Islet precursor cell (in vitro differentiated cells): ENCODE measurements at regions not wholly inside any gene's neighbourhood (a gene's known extent, or its start where the extent isn't known, plus 50 kb on each side); places are given as distances from the start of the nearest gene placed in this dataset.
A peak's percentile ranks its signal among the peaks of the same experiment; 100 is the strongest.

Source experiments
- DNase-seq: peaks from one replicate; pipeline ENCODE4 v3.0.0-alpha.2; 2018

- DNase-seq = no peak
Measured at GRCh38 chrX:69554321-69554947, 50.3 kb downstream of the NALF2 start.

GRCh38 chrX:69555481-69556041 is 51.4 kb downstream of the NALF2 start:
- DNase-seq = no peak

- peak; percentile 93 for DNase-seq
Measured at GRCh38 chrX:69556060-69557011, 52.2 kb downstream of the NALF2 start.

GRCh38 chrX:69562904-69563578 is 52.9 kb upstream of the EDA start:
- no peak for DNase-seq

- DNase-seq = peak; percentile 76
Measured at GRCh38 chrX:69564665-69565064, 51.2 kb upstream of the EDA start.

GRCh38 chrX:69565247-69565815 is 50.6 kb upstream of the EDA start:
- DNase-seq = no peak
